ENCODE measurements at regions not wholly inside any gene's neighbourhood (a gene's known extent, or its start where the extent isn't known, plus 50 kb on each side); places are given as distances from the start of the nearest gene placed in this dataset.

GRCh38 chr3:150144191-150144708, 173.6 kb upstream of the PFN2 start:
- TF ChIP-seq CTCF (IDR thresholded peaks at IDR 0.05) (no peak), POLR2A (IDR thresholded peaks at IDR 0.05; ENCODE audit: low read depth) (no peak), POLR2AphosphoS5 (IDR thresholded peaks at IDR 0.05) (no peak)
